ENCODE measurements at regions not wholly inside any gene's neighbourhood (a gene's known extent, or its start where the extent isn't known, plus 50 kb on each side); places are given as distances from the start of the nearest gene placed in this dataset.
"Not testable (repeated sequence)": the region's sequence is repeated elsewhere in the genome, so short reads cannot be mapped to it uniquely, and the experiment has no call there.

GRCh38 chr4:65265526-65265925 is 404.8 kb downstream of the EPHA5 start:
- in situ Hi-C loops (cut with HindIII; ENCODE audit: low sequenced_read_pairs) = no loop called here

GRCh38 chr4:65259296-65259695 is 411.0 kb downstream of the EPHA5 start:
- in situ Hi-C loops (cut with HindIII; ENCODE audit: low sequenced_read_pairs) = no loop called here

- in situ Hi-C loops (cut with HindIII; ENCODE audit: low sequenced_read_pairs) = no loop called here
Measured at GRCh38 chr4:65250916-65251315, 419.4 kb downstream of the EPHA5 start.

- in situ Hi-C loops (cut with HindIII; ENCODE audit: low sequenced_read_pairs) = no loop called here
Measured at GRCh38 chr4:65249111-65249510, 421.2 kb downstream of the EPHA5 start.

- in situ Hi-C loops (cut with HindIII; ENCODE audit: low sequenced_read_pairs) = no loop called here
Measured at GRCh38 chr4:65242156-65242846, 428.0 kb downstream of the EPHA5 start.

- in situ Hi-C loops (cut with HindIII; ENCODE audit: low sequenced_read_pairs) = no loop called here
Measured at GRCh38 chr4:65241257-65241997, 428.9 kb downstream of the EPHA5 start.

GRCh38 chr4:65234061-65234460 is 436.2 kb downstream of the EPHA5 start:
- in situ Hi-C loops (cut with HindIII; ENCODE audit: low sequenced_read_pairs) = no loop called here

GRCh38 chr4:65227628-65228027 is 442.7 kb downstream of the EPHA5 start:
- in situ Hi-C loops (cut with HindIII; ENCODE audit: low sequenced_read_pairs) = loop anchor here (5.0 kb wide), 1 partner anchor 50 kb away; no protein-coding TSS in a partner anchor

GRCh38 chr4:65223601-65224000 is 446.7 kb downstream of the EPHA5 start:
- in situ Hi-C loops (cut with HindIII; ENCODE audit: low sequenced_read_pairs) = no loop called here

- in situ Hi-C loops (cut with HindIII; ENCODE audit: low sequenced_read_pairs) = not testable (repeated sequence)
Measured at GRCh38 chr4:65223074-65223473, 447.2 kb downstream of the EPHA5 start.

- in situ Hi-C loops (cut with HindIII; ENCODE audit: low sequenced_read_pairs) = no loop called here
Measured at GRCh38 chr4:65217179-65217578, 453.1 kb downstream of the EPHA5 start.

- in situ Hi-C loops (cut with HindIII; ENCODE audit: low sequenced_read_pairs) = no loop called here
Measured at GRCh38 chr4:65202853-65203236, 467.4 kb downstream of the EPHA5 start.

- in situ Hi-C loops (cut with HindIII; ENCODE audit: low sequenced_read_pairs) = no loop called here
Measured at GRCh38 chr4:65202165-65202852, 468.0 kb downstream of the EPHA5 start.

- in situ Hi-C loops (cut with HindIII; ENCODE audit: low sequenced_read_pairs) = no loop called here
Measured at GRCh38 chr4:65195666-65196065, 474.6 kb downstream of the EPHA5 start.

GRCh38 chr4:65195002-65195401 is 475.3 kb downstream of the EPHA5 start:
- in situ Hi-C loops (cut with HindIII; ENCODE audit: low sequenced_read_pairs) = no loop called here

GRCh38 chr4:65193985-65194384 is 476.3 kb downstream of the EPHA5 start:
- in situ Hi-C loops (cut with HindIII; ENCODE audit: low sequenced_read_pairs) = no loop called here

GRCh38 chr4:65190780-65191179 is 479.5 kb downstream of the EPHA5 start:
- in situ Hi-C loops (cut with HindIII; ENCODE audit: low sequenced_read_pairs) = no loop called here

GRCh38 chr4:65175585-65175984 is 494.7 kb downstream of the EPHA5 start:
- in situ Hi-C loops (cut with HindIII; ENCODE audit: low sequenced_read_pairs) = no loop called here

GRCh38 chr4:65170768-65171514 is 499.3 kb downstream of the EPHA5 start:
- in situ Hi-C loops (cut with HindIII; ENCODE audit: low sequenced_read_pairs) = no loop called here

GRCh38 chr4:65167719-65168118 is 502.6 kb downstream of the EPHA5 start:
- in situ Hi-C loops (cut with HindIII; ENCODE audit: low sequenced_read_pairs) = no loop called here

GRCh38 chr4:65152205-65152604 is 518.1 kb downstream of the EPHA5 start:
- in situ Hi-C loops (cut with HindIII; ENCODE audit: low sequenced_read_pairs) = no loop called here

All from DLD1 (cell line).